ENCODE measurements at regions not wholly inside any gene's neighbourhood (a gene's known extent, or its start where the extent isn't known, plus 50 kb on each side); places are given as distances from the start of the nearest gene placed in this dataset.

DNA sequence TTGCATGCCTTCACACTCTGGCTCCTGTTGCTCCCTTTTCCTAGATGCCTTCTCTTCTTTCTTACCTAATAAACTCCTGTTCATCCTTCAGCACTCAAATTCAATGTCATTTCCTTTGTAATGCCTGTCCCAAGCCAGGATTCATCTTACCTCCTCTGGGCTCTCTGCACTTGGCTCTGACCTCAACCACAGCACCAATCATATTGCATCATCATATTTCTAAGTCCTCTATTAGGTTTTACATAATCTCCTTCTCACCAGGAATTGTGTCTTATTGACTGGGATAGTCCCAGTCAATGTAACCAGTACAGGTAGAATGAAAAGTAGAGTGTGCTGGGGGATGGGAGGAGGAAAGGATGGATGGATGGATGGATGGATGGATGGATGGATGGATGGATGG is 187.1 kb downstream of the NRP2 start:
- no peaks in the 10 kb centered on the region for H3K27me3 ChIP-seq (ENCODE audit: control insufficient read depth, insufficient read depth, low read length)
- H3K4me3 Mint-ChIP-seq: no peak overlapping the region
- H3K4me1 ChIP-seq (ENCODE audit: control insufficient read depth, insufficient read depth, low read length): peaks cover 8% of the 10 kb centered on the region
- H3K27ac ChIP-seq (ENCODE audit: low read length): no peak overlapping the region
- no peaks in the 10 kb centered on the region for H3K9me3 ChIP-seq (ENCODE audit: control insufficient read depth, insufficient read depth, low read length)
- H3K9me3 Mint-ChIP-seq: no peaks in the 10 kb centered on the region
- H3K4me3 ChIP-seq (ENCODE audit: low read length): no peak overlapping the region
- ATAC-seq (no peak), DNase-seq (no peak)
- peaks cover 0 to 8% of the 10 kb centered on the region in 2 donors for H3K27me3 Mint-ChIP-seq (ENCODE audit: low read depth in 2 of 2)
- intact Hi-C loops (cut with micrococcal nuclease): no loop called here
- TF ChIP-seq, protein P1, sequence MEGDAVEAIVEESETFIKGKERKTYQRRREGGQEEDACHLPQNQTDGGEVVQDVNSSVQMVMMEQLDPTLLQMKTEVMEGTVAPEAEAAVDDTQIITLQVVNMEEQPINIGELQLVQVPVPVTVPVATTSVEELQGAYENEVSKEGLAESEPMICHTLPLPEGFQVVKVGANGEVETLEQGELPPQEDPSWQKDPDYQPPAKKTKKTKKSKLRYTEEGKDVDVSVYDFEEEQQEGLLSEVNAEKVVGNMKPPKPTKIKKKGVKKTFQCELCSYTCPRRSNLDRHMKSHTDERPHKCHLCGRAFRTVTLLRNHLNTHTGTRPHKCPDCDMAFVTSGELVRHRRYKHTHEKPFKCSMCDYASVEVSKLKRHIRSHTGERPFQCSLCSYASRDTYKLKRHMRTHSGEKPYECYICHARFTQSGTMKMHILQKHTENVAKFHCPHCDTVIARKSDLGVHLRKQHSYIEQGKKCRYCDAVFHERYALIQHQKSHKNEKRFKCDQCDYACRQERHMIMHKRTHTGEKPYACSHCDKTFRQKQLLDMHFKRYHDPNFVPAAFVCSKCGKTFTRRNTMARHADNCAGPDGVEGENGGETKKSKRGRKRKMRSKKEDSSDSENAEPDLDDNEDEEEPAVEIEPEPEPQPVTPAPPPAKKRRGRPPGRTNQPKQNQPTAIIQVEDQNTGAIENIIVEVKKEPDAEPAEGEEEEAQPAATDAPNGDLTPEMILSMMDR (IDR thresholded peaks at IDR 0.05): no peak
- no peaks in the 10 kb centered on the region for H3K36me3 Mint-ChIP-seq
- H3K27ac Mint-ChIP-seq: no peak overlapping the region
- H3K4me1 Mint-ChIP-seq: peaks cover 5 to 13% of the 10 kb centered on the region in 2 donors
- H3K36me3 ChIP-seq (ENCODE audit: control insufficient read depth, insufficient read depth, low read length): no peaks in the 10 kb centered on the region

DNA sequence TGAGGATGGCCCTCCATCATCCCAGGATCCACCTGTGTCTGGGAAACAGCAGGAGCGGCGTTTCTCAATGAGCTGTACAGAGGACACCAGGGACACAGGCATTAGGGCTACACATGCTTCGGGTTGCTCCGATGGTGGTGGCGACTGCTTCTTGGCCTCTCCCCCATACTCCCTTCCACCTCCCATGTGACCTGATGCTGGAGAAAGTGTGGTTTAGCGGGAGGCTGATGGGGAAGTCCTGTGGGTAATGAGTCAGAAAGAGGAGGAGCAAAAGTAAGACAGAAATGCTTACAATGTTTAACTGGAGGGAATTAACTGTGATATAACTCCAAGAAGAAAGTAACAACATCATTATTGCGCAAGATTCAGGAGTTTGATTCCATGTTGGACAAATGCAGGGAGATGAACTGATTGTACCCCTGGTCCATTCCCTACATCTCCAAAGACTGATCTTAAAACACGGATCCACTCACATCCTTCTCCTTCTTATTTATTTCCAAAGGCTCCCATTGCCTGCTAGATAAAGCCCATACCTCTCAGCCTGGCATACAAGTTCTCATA is 186.6 kb downstream of the NRP2 start:
- Histone ChIP-seq H3K4me1 (ENCODE audit: control insufficient read depth, insufficient read depth, low read length) (peaks cover 8% of the 10 kb centered on the region), H3K4me3 (ENCODE audit: low read length) (no peak overlapping the region), H3K27ac (ENCODE audit: low read length) (no peak overlapping the region), H3K36me3 (ENCODE audit: control insufficient read depth, insufficient read depth, low read length) (no peaks in the 10 kb centered on the region), H3K9me3 (ENCODE audit: control insufficient read depth, insufficient read depth, low read length) (no peaks in the 10 kb centered on the region), H3K27me3 (ENCODE audit: control insufficient read depth, insufficient read depth, low read length) (no peaks in the 10 kb centered on the region)
- Mint-ChIP-seq H3K36me3 (no peaks in the 10 kb centered on the region), H3K27me3 (ENCODE audit: low read depth in 2 of 2) (peaks cover 0 to 8% of the 10 kb centered on the region in 2 donors), H3K9me3 (no peaks in the 10 kb centered on the region), H3K27ac (no peak overlapping the region), H3K4me3 (no peak overlapping the region), H3K4me1 (peaks cover 5 to 13% of the 10 kb centered on the region in 2 donors)
- peak in 1 of 2 donors; percentile 4 for DNase-seq
- TF ChIP-seq, protein P1 (IDR thresholded peaks at IDR 0.05): no peak
- peak in 1 of 3 donors; percentile 58 for ATAC-seq
- WGBS (ENCODE audit: insufficient coverage): 69% methylated on average over 5 of the region's 8 CpGs
- intact Hi-C loops (cut with micrococcal nuclease): no loop called here

DNA sequence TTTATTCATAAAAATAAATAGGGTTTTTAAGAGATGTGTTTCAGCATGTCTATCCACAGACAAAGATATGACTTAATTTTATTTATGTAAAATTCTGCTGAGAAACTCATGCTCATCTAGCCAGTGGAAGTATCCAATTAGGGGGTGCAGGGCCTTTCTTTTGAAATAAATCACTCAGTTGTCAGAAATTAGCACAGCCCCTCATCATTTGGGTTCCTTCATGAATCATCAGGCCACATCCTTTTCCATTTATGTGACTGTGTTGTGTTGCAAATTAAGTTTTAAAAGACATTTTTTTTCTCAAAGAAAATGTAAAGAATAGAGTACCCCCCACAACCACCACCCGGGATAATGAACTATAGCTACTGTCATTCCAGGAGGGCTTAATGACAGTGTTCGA is 185.8 kb downstream of the NRP2 start:
- H3K27me3 Mint-ChIP-seq (ENCODE audit: low read depth in 2 of 2): peaks cover 6 to 13% of the 10 kb centered on the region in 2 donors
- ATAC-seq (no peak), DNase-seq (no peak)
- H3K4me3 Mint-ChIP-seq: no peak overlapping the region
- peaks cover 8% of the 10 kb centered on the region for H3K4me1 ChIP-seq (ENCODE audit: control insufficient read depth, insufficient read depth, low read length)
- TF ChIP-seq, protein P1 (IDR thresholded peaks at IDR 0.05): no peak
- no peaks in the 10 kb centered on the region for H3K9me3 Mint-ChIP-seq
- no peaks in the 10 kb centered on the region for H3K9me3 ChIP-seq (ENCODE audit: control insufficient read depth, insufficient read depth, low read length)
- intact Hi-C loops (cut with micrococcal nuclease): no loop called here
- WGBS (ENCODE audit: insufficient coverage): 87% methylated on average over 2 of the region's 2 CpGs
- H3K27ac ChIP-seq (ENCODE audit: low read length): no peak overlapping the region
- no peaks in the 10 kb centered on the region for H3K27me3 ChIP-seq (ENCODE audit: control insufficient read depth, insufficient read depth, low read length)
- H3K36me3 Mint-ChIP-seq: no peaks in the 10 kb centered on the region
- H3K27ac Mint-ChIP-seq: no peak overlapping the region
- H3K4me3 ChIP-seq (ENCODE audit: low read length): no peak overlapping the region
- peaks cover 5 to 13% of the 10 kb centered on the region in 2 donors for H3K4me1 Mint-ChIP-seq
- H3K36me3 ChIP-seq (ENCODE audit: control insufficient read depth, insufficient read depth, low read length): no peaks in the 10 kb centered on the region

DNA sequence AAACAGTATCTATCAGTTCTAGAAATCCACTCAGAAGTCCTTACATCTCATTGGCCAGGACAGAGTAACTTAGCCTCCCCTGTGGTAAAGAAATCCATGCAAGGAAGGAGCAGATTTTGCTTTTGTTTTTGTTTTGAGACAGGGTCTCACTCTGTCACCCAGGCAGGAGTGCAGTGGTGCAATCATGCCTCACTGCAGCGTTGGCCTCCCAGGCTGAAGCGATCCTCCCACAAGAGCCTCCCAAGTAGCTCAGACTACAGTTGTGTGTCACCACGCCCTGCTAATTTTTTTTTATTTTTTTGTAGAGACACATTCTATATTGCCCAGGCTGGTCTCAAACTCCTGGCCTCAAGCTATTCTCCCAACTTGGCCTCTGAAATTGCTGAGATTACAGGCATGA is 185.1 kb downstream of the NRP2 start:
- Histone ChIP-seq H3K27ac (ENCODE audit: low read length) (no peak overlapping the region), H3K27me3 (ENCODE audit: control insufficient read depth, insufficient read depth, low read length) (no peaks in the 10 kb centered on the region), H3K4me1 (ENCODE audit: control insufficient read depth, insufficient read depth, low read length) (peaks cover 8% of the 10 kb centered on the region), H3K9me3 (ENCODE audit: control insufficient read depth, insufficient read depth, low read length) (no peaks in the 10 kb centered on the region), H3K4me3 (ENCODE audit: low read length) (no peak overlapping the region), H3K36me3 (ENCODE audit: control insufficient read depth, insufficient read depth, low read length) (no peaks in the 10 kb centered on the region)
- ATAC-seq (no peak), DNase-seq (no peak)
- no peak overlapping the region for H3K27ac Mint-ChIP-seq
- peaks cover 7 to 13% of the 10 kb centered on the region in 2 donors for H3K27me3 Mint-ChIP-seq (ENCODE audit: low read depth in 2 of 2)
- intact Hi-C loops (cut with micrococcal nuclease): no loop called here
- no peaks in the 10 kb centered on the region for H3K36me3 Mint-ChIP-seq
- 83% methylated on average over 3 of the region's 3 CpGs for WGBS (ENCODE audit: insufficient coverage)
- H3K4me1 Mint-ChIP-seq: peaks cover 5 to 13% of the 10 kb centered on the region in 2 donors
- no peak overlapping the region for H3K4me3 Mint-ChIP-seq
- TF ChIP-seq, protein P1 (IDR thresholded peaks at IDR 0.05): no peak
- H3K9me3 Mint-ChIP-seq: no peaks in the 10 kb centered on the region
